ENCODE measurements at regions not wholly inside any gene's neighbourhood (a gene's known extent, or its start where the extent isn't known, plus 50 kb on each side); places are given as distances from the start of the nearest gene placed in this dataset.

DNA sequence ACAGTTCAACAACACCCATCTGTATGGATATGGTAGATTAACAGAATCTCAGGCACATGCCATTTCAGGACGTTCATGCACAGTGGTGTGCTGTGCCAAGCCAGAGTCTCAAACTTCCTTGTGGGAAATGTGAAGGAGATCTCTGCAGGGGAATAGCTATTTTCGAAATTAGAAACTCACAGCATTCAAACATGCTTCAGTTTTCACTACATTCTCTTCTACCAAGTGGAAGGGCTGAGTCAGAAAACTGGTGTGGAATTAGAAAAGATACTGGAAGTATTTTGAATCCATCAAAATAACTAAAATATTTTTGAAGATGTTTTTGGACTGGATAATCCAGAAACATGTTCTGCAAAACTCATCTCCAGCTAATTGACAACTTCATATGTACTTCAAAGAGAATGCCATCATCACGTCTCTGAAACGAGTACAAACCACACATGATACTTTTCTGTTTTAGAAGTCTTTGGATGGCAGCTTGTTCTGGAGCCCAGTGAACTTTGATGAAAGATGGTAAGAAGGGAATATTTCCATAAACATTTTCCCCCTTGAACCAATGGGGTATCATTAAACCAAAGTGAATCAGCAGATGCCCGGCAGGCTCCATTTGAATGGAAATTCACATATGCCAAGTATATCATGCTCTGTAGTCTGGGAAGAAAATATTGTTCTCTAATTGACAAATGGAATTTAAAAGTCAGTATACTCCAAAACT lies 616.3 kb upstream of the IGFBP3 start:
- no peak for TF ChIP-seq POLR2AphosphoS5 (IDR thresholded peaks at IDR 0.05; ENCODE audit: borderline replicate concordance, low read depth, low read length)
- TF ChIP-seq EZH2 (IDR thresholded peaks at IDR 0.05): no peak

Measured in SK-N-MC (cell line).